CD14-positive monocyte (primary cell): ENCODE measurements at regions not wholly inside any gene's neighbourhood (a gene's known extent, or its start where the extent isn't known, plus 50 kb on each side); places are given as distances from the start of the nearest gene placed in this dataset.

Experiments used
- DNase-seq, 3 donors: peaks; one replicate each; pipeline ENCODE4 v3.0.0-alpha.2; 2011 to 2022
- H2AFZ ChIP-seq: 2 replicates; pipeline ENCODE4 v1.6.0; 2012; ENCODE audit warnings: mild to moderate bottlenecking, low read depth, low read length, inconsistent platforms; ENCODE audit not compliant: insufficient read depth, poor library complexity, severe bottlenecking
- H3K27ac ChIP-seq, 2 donors: 1 replicate in 1 of 2; 2 replicates in 1 of 2; pipeline ENCODE4 v1.5.1; 2012 to 2013; ENCODE audit warnings: low read length in 2 of 2, control low read depth in 1 of 2, inconsistent platforms in 1 of 2, low read depth in 1 of 2, mild to moderate bottlenecking in 1 of 2
- H3K27me3 ChIP-seq, 2 donors: one replicate each; pipeline versions ENCODE4 v1.6.0 to v1.6.1; 2011 to 2013; ENCODE audit warnings: low read length in 2 of 2; ENCODE audit not compliant: control insufficient read depth in 2 of 2, insufficient read depth in 2 of 2
- H3K36me3 ChIP-seq, 2 donors: replicated peaks in 1 of 2; 1 replicate in 1 of 2; 2 replicates in 1 of 2; pipeline versions ENCODE4 v1.5.1 to v1.6.1; 2012 to 2013; ENCODE audit warnings: low read length in 2 of 2, control low read depth in 1 of 2, inconsistent platforms in 1 of 2, mild to moderate bottlenecking in 1 of 2; ENCODE audit not compliant: insufficient read depth in 2 of 2, control insufficient read depth in 1 of 2
- H3K4me1 ChIP-seq, 2 donors: 1 replicate in 1 of 2; 2 replicates in 1 of 2; pipeline versions ENCODE4 v1.5.1 to v1.6.1; 2012 to 2013; ENCODE audit warnings: low read length in 2 of 2, control low read depth in 1 of 2, inconsistent platforms in 1 of 2, mild to moderate bottlenecking in 1 of 2, moderate library complexity in 1 of 2; ENCODE audit not compliant: insufficient read depth in 2 of 2, control insufficient read depth in 1 of 2
- H3K4me2 ChIP-seq: replicated peaks from 2 replicates; pipeline ENCODE3; 2012; ENCODE audit warnings: low read length, moderate library complexity, mild to moderate bottlenecking; ENCODE audit not compliant: poor library complexity, severe bottlenecking; ENCODE audit errors: extremely low read depth
- H3K4me3 ChIP-seq, 3 experiments: fragments of 200-600 bp in 1 of 3; sonication (generic) in 1 of 3; replicated peaks in 1 of 3; 1 replicate in 2 of 3; 2 replicates in 1 of 3; pipeline ENCODE4 v1.5.1; 2011 to 2013; ENCODE audit warnings: low read length in 3 of 3, mild to moderate bottlenecking in 3 of 3, control low read depth in 2 of 3, low read depth in 2 of 3, inconsistent platforms in 1 of 3, moderate library complexity in 1 of 3
- H3K79me2 ChIP-seq: 2 replicates; pipeline ENCODE4 v1.6.0; 2012; ENCODE audit warnings: mild to moderate bottlenecking, control low read depth, inconsistent platforms, low read length, moderate library complexity; ENCODE audit not compliant: insufficient read depth
- H3K9ac ChIP-seq: 2 replicates; pipeline ENCODE4 v1.6.0; 2017; ENCODE audit warnings: low read length, mild to moderate bottlenecking; ENCODE audit not compliant: insufficient read depth, poor library complexity, severe bottlenecking
- H3K9me3 ChIP-seq, 2 donors: replicated peaks in 1 of 2; 1 replicate in 1 of 2; 2 replicates in 1 of 2; pipeline versions ENCODE4 v1.5.1 to v1.6.1; 2012 to 2013; ENCODE audit warnings: low read length in 2 of 2, control low read depth in 1 of 2; ENCODE audit not compliant: control insufficient read depth in 1 of 2, insufficient read depth in 1 of 2
- H4K20me1 ChIP-seq: 2 replicates; pipeline ENCODE4 v1.6.0; 2012; ENCODE audit warnings: mild to moderate bottlenecking, low read length, control low read depth, moderate library complexity; ENCODE audit not compliant: insufficient read depth
- H3K27ac Mint-ChIP-seq, 7 donors: one replicate each; pipeline ENCODE4 v1.8.0; 2020; ENCODE audit warnings: mild to moderate bottlenecking in 7 of 7, mixed read lengths in 7 of 7, moderate library complexity in 6 of 7, inconsistent platforms in 2 of 7
- H3K27me3 Mint-ChIP-seq, 3 donors: one replicate each; pipeline ENCODE4 v1.8.0; 2021 to 2022; ENCODE audit warnings: low read depth in 3 of 3, mild to moderate bottlenecking in 3 of 3, mixed read lengths in 3 of 3, moderate library complexity in 3 of 3, inconsistent platforms in 1 of 3
- H3K36me3 Mint-ChIP-seq, 2 donors: one replicate each; pipeline ENCODE4 v1.8.0; 2020; ENCODE audit warnings: mixed read lengths in 2 of 2, inconsistent platforms in 1 of 2, mild to moderate bottlenecking in 1 of 2
- H3K4me1 Mint-ChIP-seq: one replicate; pipeline ENCODE4 v1.8.0; 2020; ENCODE audit warnings: mild to moderate bottlenecking, mixed read lengths
- H3K4me3 Mint-ChIP-seq, 2 donors: one replicate each; pipeline ENCODE4 v1.8.0; 2020; ENCODE audit warnings: mild to moderate bottlenecking in 2 of 2, mixed read lengths in 2 of 2, moderate library complexity in 1 of 2
- H3K9me3 Mint-ChIP-seq, 7 donors: one replicate each; pipeline ENCODE4 v1.8.0; 2020 to 2022; ENCODE audit warnings: mixed read lengths in 7 of 7, mild to moderate bottlenecking in 6 of 7, moderate library complexity in 6 of 7, inconsistent platforms in 2 of 7
- WGBS: methylation state at CpG from one replicate; pipeline ENCODE4 v1.1.5; 2013; ENCODE audit warnings: missing lambda C conversion rate; ENCODE audit not compliant: insufficient coverage; 5-methylcytosine and 5-hydroxymethylcytosine counted together
- intact Hi-C, 2 donors: fragments of 100-400 bp; cut with micrococcal nuclease; formaldehyde crosslinking; loops; one replicate each; pipeline versions ENCODE4 v1.15.0 to v1.15.1; 2023
- TF ChIP-seq, protein P1 (sequence below): fragments of 200-600 bp; IDR thresholded peaks from one replicate; pipeline ENCODE4 v1.8.0; 2022; ENCODE audit warnings: antibody characterized with exemption, mild to moderate bottlenecking

DNA sequence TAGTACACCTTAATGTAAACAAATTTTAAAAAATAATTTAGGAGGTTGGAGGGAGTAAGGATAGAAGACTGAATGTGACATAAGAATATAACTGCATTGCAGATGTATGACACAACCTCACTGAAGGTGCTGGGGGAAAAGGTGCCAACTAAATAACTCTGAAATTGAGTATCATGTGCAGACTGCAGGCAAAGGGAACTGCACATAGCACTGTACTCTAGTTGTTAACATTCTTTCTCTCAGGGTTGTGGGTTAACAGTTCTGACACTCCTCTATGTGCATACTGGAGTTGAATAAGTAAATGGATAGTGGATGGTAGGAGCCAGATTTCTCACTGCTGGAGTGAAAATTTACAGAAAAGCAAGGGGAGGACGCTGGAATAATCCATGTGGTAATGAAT is 451.9 kb upstream of the CDH4 start:
- peaks cover 1 to 3% (median 2%) of the 10 kb centered on the region in 3 donors for H3K27me3 Mint-ChIP-seq
- Histone ChIP-seq H3K27me3 (no peaks in the 10 kb centered on the region), H3K36me3 (no peaks in the 10 kb centered on the region), H3K79me2 (no peaks in the 10 kb centered on the region), H2AFZ (no peak overlapping the region), H4K20me1 (no peaks in the 10 kb centered on the region), H3K27ac (no peak overlapping the region), H3K9ac (no peak overlapping the region), H3K9me3 (peaks cover 0 to 22% of the 10 kb centered on the region in 2 donors), H3K4me1 (no peaks in the 10 kb centered on the region), H3K4me3 (no peak overlapping the region), H3K4me2 (no peak overlapping the region)
- no peaks in the 10 kb centered on the region for H3K4me1 Mint-ChIP-seq
- DNase-seq = no peak
- WGBS = no CpG with 5 or more reads among the region's 1 CpG
- TF ChIP-seq, protein P1, sequence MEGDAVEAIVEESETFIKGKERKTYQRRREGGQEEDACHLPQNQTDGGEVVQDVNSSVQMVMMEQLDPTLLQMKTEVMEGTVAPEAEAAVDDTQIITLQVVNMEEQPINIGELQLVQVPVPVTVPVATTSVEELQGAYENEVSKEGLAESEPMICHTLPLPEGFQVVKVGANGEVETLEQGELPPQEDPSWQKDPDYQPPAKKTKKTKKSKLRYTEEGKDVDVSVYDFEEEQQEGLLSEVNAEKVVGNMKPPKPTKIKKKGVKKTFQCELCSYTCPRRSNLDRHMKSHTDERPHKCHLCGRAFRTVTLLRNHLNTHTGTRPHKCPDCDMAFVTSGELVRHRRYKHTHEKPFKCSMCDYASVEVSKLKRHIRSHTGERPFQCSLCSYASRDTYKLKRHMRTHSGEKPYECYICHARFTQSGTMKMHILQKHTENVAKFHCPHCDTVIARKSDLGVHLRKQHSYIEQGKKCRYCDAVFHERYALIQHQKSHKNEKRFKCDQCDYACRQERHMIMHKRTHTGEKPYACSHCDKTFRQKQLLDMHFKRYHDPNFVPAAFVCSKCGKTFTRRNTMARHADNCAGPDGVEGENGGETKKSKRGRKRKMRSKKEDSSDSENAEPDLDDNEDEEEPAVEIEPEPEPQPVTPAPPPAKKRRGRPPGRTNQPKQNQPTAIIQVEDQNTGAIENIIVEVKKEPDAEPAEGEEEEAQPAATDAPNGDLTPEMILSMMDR = no peak
- intact Hi-C loops = no loop called here
- no peak overlapping the region for H3K4me3 Mint-ChIP-seq
- H3K36me3 Mint-ChIP-seq = no peaks in the 10 kb centered on the region
- H3K27ac Mint-ChIP-seq = no peak overlapping the region
- H3K9me3 Mint-ChIP-seq = peaks cover 2 to 17% (median 7%) of the 10 kb centered on the region in 7 donors

DNA sequence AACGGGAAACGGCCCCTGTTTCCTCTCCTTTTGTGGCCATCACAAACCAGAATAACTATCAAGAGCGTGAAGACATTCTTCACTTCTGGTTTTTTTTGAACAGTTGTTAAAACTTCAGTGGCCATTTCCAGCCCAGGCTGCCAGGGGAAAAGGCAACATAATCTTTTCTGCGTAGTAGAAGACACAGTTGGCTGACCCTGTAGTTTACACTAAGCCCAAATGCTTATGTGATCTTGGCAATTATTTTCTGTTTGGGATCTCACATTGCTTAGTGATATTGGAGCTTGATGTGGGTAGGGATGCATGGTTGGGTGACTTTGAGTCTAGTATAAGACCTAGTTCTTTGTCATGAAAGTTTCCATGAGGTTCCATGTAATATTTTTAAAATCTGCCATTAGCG is 449.4 kb upstream of the CDH4 start:
- no peak for DNase-seq
- H3K9me3 Mint-ChIP-seq = peaks cover 2 to 17% (median 4%) of the 10 kb centered on the region in 7 donors
- H3K27me3 ChIP-seq = no peaks in the 10 kb centered on the region
- no peaks in the 10 kb centered on the region for H3K4me1 Mint-ChIP-seq
- no peaks in the 10 kb centered on the region for H4K20me1 ChIP-seq
- TF ChIP-seq, protein P1 = no peak
- H3K79me2 ChIP-seq = no peaks in the 10 kb centered on the region
- H3K9me3 ChIP-seq = peaks cover 0 to 17% of the 10 kb centered on the region in 2 donors
- H3K27ac ChIP-seq = no peak overlapping the region
- peaks cover 1 to 3% (median 2%) of the 10 kb centered on the region in 3 donors for H3K27me3 Mint-ChIP-seq
- H3K36me3 Mint-ChIP-seq = no peaks in the 10 kb centered on the region
- intact Hi-C loops = no loop called here
- H3K27ac Mint-ChIP-seq = no peak overlapping the region
- no peak overlapping the region for H3K4me3 ChIP-seq
- H3K4me2 ChIP-seq = no peak overlapping the region
- no peak overlapping the region for H3K9ac ChIP-seq
- H3K36me3 ChIP-seq = no peaks in the 10 kb centered on the region
- 80% methylated on average over 2 of the region's 5 CpGs for WGBS
- H2AFZ ChIP-seq = no peak overlapping the region
- no peak overlapping the region for H3K4me3 Mint-ChIP-seq
- H3K4me1 ChIP-seq = no peaks in the 10 kb centered on the region
